Thyroid gland (tissue), 4 donors: ENCODE measurements at regions not wholly inside any gene's neighbourhood (a gene's known extent, or its start where the extent isn't known, plus 50 kb on each side); places are given as distances from the start of the nearest gene placed in this dataset.

Experiments
- DNase-seq, 2 donors: peaks; one replicate each; pipeline ENCODE4 v3.0.0-alpha.2; 2019
- H3K27ac ChIP-seq, 3 donors: fragments of 200-600 bp; sonication (generic); 1 replicate in 2 of 3; 2 replicates in 1 of 3; pipeline ENCODE4 v1.5.1; 2016 to 2019; ENCODE audit warnings: mild to moderate bottlenecking in 1 of 3, moderate library complexity in 1 of 3
- H3K27me3 ChIP-seq: fragments of 200-600 bp; sonication (generic); one replicate; pipeline ENCODE4 v1.5.1; 2019
- H3K36me3 ChIP-seq, 2 donors: fragments of 200-600 bp; sonication (generic); one replicate each; pipeline ENCODE4 v1.5.1; 2016 to 2019
- H3K4me1 ChIP-seq, 2 donors: fragments of 200-600 bp; sonication (generic); one replicate each; pipeline ENCODE4 v1.5.1; 2017 to 2019
- H3K4me3 ChIP-seq, 3 donors: fragments of 200-600 bp; sonication (generic); replicated peaks in 1 of 3; 1 replicate in 2 of 3; 2 replicates in 1 of 3; pipeline ENCODE4 v1.5.1; 2016; ENCODE audit warnings: mild to moderate bottlenecking in 1 of 3
- H3K9me3 ChIP-seq: fragments of 200-600 bp; sonication (generic); one replicate; pipeline ENCODE4 v1.5.1; 2017
- POLR2A ChIP-seq, 2 donors: fragments of 450-650 bp; IDR thresholded peaks; one replicate each; pipeline ENCODE4 v1.6.1; 2017; ENCODE audit warnings: antibody characterized with exemption in 2 of 2, mild to moderate bottlenecking in 2 of 2, moderate library complexity in 1 of 2
- WGBS, 2 donors: methylation state at CpG; one replicate each; pipeline ENCODE4 v1.1.5; 2017; 5-methylcytosine and 5-hydroxymethylcytosine counted together
- intact Hi-C: fragments of 100-400 bp; cut with DNase I; formaldehyde crosslinking; loops from one replicate; pipeline ENCODE4 v1.15.1; 2023
- TF ChIP-seq, protein P1 (sequence below), 6 experiments: fragments of 200-600 bp in 3 of 6; fragments of 450-650 bp in 3 of 6; sonication (generic) in 3 of 6; IDR thresholded peaks; one replicate each; pipeline ENCODE4 v1.5.1; 2016 to 2019; ENCODE audit warnings: antibody characterized with exemption in 6 of 6, mild to moderate bottlenecking in 2 of 6, inconsistent platforms in 1 of 6, moderate library complexity in 1 of 6

DNA sequence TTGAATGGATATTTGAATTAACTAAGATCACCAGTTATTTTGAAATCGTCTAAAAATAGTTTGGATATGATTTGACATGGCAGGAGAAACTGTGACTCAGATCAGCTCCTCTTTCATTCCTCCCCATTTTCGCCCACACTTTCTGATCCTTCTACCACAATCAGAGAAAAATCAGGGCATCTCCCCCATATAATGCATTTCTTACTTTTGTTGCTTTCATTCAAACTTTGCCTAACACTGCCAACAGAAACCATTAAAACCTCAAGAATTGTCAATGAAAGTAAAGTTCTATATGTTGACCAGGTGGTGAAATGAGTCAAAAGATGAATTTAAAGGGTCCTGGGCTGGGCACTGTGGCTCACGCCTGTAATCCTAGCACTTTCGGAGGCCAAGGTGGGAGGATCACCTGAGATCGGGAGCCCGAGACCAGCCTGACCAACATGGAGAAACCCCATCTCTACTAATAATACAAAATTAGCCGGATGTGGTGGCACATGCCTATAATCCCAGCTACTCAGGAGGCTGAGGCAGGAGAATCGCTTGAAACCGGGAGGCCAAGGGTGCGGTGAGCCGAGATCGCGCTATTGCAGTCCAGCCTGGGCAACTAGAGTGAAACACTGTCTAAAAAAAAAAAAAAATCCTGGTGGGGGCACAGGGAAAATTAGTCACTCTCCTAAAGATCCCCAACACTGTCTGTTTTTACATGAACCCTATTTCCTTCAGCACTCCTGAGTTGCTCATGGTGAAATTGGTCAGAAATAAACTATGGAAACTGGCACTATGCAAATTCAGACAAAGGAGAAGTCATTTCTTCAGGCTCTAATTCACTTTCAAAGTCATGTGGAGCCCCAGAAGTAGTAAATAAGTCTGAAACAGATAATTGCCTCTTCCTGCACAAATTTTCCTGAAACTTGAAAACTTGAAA is 122.8 kb upstream of the NOCT start:
- Histone ChIP-seq H3K9me3 (no peaks in the 10 kb centered on the region), H3K27ac (no peak overlapping the region), H3K4me3 (no peak overlapping the region), H3K27me3 (no peaks in the 10 kb centered on the region), H3K36me3 (no peaks in the 10 kb centered on the region), H3K4me1 (peaks cover 0 to 2% of the 10 kb centered on the region in 2 donors)
- intact Hi-C loops = no loop called here
- WGBS, 2 donors = 92 to 97% methylated on average over 13 of the region's 13 CpGs
- TF ChIP-seq POLR2A (IDR thresholded peaks at IDR 0.05) = no peak
- TF ChIP-seq, protein P1, sequence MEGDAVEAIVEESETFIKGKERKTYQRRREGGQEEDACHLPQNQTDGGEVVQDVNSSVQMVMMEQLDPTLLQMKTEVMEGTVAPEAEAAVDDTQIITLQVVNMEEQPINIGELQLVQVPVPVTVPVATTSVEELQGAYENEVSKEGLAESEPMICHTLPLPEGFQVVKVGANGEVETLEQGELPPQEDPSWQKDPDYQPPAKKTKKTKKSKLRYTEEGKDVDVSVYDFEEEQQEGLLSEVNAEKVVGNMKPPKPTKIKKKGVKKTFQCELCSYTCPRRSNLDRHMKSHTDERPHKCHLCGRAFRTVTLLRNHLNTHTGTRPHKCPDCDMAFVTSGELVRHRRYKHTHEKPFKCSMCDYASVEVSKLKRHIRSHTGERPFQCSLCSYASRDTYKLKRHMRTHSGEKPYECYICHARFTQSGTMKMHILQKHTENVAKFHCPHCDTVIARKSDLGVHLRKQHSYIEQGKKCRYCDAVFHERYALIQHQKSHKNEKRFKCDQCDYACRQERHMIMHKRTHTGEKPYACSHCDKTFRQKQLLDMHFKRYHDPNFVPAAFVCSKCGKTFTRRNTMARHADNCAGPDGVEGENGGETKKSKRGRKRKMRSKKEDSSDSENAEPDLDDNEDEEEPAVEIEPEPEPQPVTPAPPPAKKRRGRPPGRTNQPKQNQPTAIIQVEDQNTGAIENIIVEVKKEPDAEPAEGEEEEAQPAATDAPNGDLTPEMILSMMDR (IDR thresholded peaks at IDR 0.05) = no peak
- DNase-seq = no peak

DNA sequence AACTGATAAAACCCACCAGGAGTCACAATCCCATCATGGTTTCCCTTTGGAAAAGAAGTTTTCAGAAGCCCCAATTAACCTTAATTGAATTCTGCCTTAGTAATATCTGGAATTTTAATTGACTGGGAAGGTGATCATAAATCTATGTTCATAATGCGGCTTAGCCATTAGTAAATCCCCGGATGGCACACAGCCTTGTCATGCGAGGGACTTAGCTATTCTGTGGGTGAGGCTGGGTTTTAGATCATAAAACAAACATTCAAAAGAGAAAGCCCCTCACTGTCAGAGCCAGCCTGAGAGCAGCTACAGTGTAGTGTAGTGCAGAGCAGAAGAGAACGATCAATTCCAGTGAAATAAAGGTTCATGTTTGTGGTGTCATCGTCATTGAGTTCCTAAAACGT is 124.0 kb upstream of the NOCT start:
- Histone ChIP-seq H3K36me3 (no peaks in the 10 kb centered on the region), H3K27me3 (no peaks in the 10 kb centered on the region), H3K9me3 (no peaks in the 10 kb centered on the region), H3K4me3 (no peak overlapping the region), H3K27ac (no peak overlapping the region), H3K4me1 (no peaks in the 10 kb centered on the region)
- no peak for DNase-seq
- intact Hi-C loops = no loop called here
- 71 to 75% methylated on average over 6 of the region's 6 CpGs for WGBS, 2 donors
- no peak for TF ChIP-seq POLR2A (IDR thresholded peaks at IDR 0.05)
- TF ChIP-seq, protein P1 (IDR thresholded peaks at IDR 0.05) = no peak

DNA sequence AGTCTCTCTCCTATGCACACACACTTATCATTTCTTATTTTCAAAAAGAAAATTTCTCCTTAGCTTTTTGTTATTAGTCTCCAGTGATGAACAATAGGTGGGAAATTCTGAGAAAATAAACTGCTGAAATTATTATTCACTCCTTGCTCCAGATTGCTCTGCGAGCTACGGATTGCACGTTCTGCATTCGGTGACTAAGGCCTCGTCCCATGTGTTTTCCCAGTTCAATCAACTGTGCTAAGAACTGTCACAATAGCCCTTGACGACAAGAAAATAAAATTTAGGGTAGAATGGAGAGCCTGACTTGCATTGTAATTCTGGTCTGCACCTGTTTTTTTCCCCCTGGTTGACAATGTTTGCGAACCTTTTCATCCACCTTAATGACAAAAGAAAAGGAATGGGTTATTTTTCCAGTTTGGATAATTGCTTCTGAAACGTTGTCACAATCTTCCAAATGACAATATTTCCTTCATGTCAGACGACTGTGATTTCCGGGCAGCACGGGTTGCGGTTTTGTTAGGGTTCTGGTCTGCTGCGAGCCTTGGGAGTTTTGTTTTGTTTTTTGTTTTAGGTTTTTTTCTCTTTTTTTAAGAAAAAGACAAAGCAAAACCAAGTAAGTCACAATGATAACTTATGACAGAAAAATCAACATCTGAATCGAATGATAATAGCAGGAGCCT is 124.5 kb upstream of the NOCT start:
- intact Hi-C loops = no loop called here
- Histone ChIP-seq H3K4me3 (no peak overlapping the region), H3K27me3 (no peaks in the 10 kb centered on the region), H3K9me3 (no peaks in the 10 kb centered on the region), H3K4me1 (no peaks in the 10 kb centered on the region), H3K27ac (no peak overlapping the region), H3K36me3 (no peaks in the 10 kb centered on the region)
- WGBS, 2 donors = 50 to 54% methylated on average over 14 of the region's 14 CpGs
- TF ChIP-seq, protein P1 (IDR thresholded peaks at IDR 0.05) = no peak
- DNase-seq = no peak

DNA sequence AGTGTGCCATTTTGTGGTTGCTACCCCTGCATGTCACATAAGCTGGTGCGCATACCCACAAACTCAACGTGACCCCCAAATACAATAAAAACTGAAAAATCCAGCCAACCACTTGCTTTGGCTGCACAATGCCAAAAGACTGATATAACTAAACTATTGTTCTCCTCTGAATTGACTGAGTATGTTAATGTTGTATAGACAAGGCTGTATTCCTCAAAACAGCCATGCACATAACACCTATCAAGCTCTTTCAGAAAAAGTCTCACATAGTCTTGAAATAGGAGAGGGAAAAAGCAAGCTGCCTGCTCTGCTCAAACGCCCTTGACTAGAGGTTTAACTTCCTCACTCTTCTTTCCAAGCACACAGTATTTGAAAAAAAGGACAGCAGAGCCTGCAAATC is 126.4 kb upstream of the NOCT start:
- intact Hi-C loops = no loop called here
- no peak overlapping the region for H3K4me3 ChIP-seq
- DNase-seq = no peak
- TF ChIP-seq, protein P1 (IDR thresholded peaks at IDR 0.05) = no peak
- no peak for TF ChIP-seq POLR2A (IDR thresholded peaks at IDR 0.05)
- H3K27me3 ChIP-seq = no peaks in the 10 kb centered on the region
- H3K27ac ChIP-seq = no peak overlapping the region
- 77 to 89% methylated on average over 3 of the region's 3 CpGs for WGBS, 2 donors
- no peaks in the 10 kb centered on the region for H3K4me1 ChIP-seq
- H3K36me3 ChIP-seq = no peaks in the 10 kb centered on the region
- H3K9me3 ChIP-seq = no peaks in the 10 kb centered on the region

DNA sequence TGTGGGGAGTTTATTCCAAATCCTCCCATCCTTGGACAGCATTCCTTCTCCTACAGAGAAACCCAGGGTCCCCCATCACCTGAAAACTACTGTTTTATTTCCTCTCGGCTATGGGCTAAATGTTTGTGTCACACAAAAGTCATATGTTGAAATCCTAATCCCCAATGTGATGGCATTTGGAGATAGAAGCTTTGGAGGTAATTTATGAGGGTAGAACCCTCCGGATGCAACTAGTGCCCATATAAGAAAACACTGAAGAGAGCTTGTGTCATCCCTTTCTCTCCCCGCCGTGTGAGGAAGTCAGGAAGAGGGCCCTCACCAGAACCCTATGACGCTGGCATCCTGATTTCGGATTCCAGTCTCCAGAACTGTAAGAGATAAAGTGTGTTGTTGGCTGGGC is 127.8 kb upstream of the NOCT start:
- no peak overlapping the region for H3K27ac ChIP-seq
- no peak for TF ChIP-seq POLR2A (IDR thresholded peaks at IDR 0.05)
- TF ChIP-seq, protein P1 (IDR thresholded peaks at IDR 0.05) = no peak
- WGBS, 2 donors = 93 to 99% methylated on average over 5 to 6 of the region's 6 CpGs
- no peaks in the 10 kb centered on the region for H3K4me1 ChIP-seq
- intact Hi-C loops = no loop called here
- no peaks in the 10 kb centered on the region for H3K9me3 ChIP-seq
- H3K36me3 ChIP-seq = no peaks in the 10 kb centered on the region
- H3K4me3 ChIP-seq = no peak overlapping the region
- H3K27me3 ChIP-seq = no peaks in the 10 kb centered on the region
- DNase-seq = no peak
